Cardiac muscle cell (in vitro differentiated cells and primary cell): ENCODE measurements at regions not wholly inside any gene's neighbourhood (a gene's known extent, or its start where the extent isn't known, plus 50 kb on each side); places are given as distances from the start of the nearest gene placed in this dataset.
A peak's percentile ranks its signal among the peaks of the same experiment; 100 is the strongest.
"Not testable (repeated sequence)": the region's sequence is repeated elsewhere in the genome, so short reads cannot be mapped to it uniquely, and the experiment has no call there.

Source experiments
- DNase-seq, 2 donors: peaks; one replicate each; pipeline versions ENCODE4 v3.0.0 to v3.0.0-alpha.2; 2010 to 2017; ENCODE audit warnings: low read depth in 1 of 2, low spot score in 1 of 2
- H3K27ac ChIP-seq: fragments of 200-600 bp; sonication (generic); 2 replicates; pipeline ENCODE4 v1.5.1; 2016
- H3K27me3 ChIP-seq: fragments of 200-600 bp; sonication (generic); 2 replicates; pipeline ENCODE4 v1.6.0; 2016; ENCODE audit warnings: control low read depth
- H3K36me3 ChIP-seq: fragments of 200-600 bp; sonication (generic); 2 replicates; pipeline ENCODE4 v1.5.1; 2016; ENCODE audit warnings: control low read depth
- H3K4me1 ChIP-seq: fragments of 200-600 bp; sonication (generic); 2 replicates; pipeline ENCODE4 v1.8.1; 2017; ENCODE audit warnings: low read depth, mild to moderate bottlenecking, mixed run types
- H3K4me3 ChIP-seq: fragments of 200-600 bp; sonication (generic); 2 replicates; pipeline ENCODE4 v1.5.1; 2016; ENCODE audit warnings: mild to moderate bottlenecking
- H3K9me3 ChIP-seq: fragments of 200-600 bp; sonication (generic); 2 replicates; pipeline ENCODE4 v1.5.1; 2017; ENCODE audit warnings: low read depth, mild to moderate bottlenecking, control low read depth
- CTCF ChIP-seq: IDR thresholded peaks from 2 replicates; pipeline ENCODE4 v1.5.1; 2012; ENCODE audit warnings: low read depth, mild to moderate bottlenecking, low read length

GRCh38 chr2:210730672-210731071 is 174.3 kb downstream of the CPS1 start:
- H3K9me3 ChIP-seq: no peaks in the 10 kb centered on the region
- TF ChIP-seq CTCF: no peak
- H3K4me1 ChIP-seq: peaks cover 26% of the 10 kb centered on the region
- H3K36me3 ChIP-seq: no peaks in the 10 kb centered on the region
- H3K4me3 ChIP-seq: no peak overlapping the region
- no peaks in the 10 kb centered on the region for H3K27me3 ChIP-seq
- H3K27ac ChIP-seq: peak overlapping the region; percentile 84
- no peak for DNase-seq

- not testable (repeated sequence) for H3K4me3 ChIP-seq, H3K9me3 ChIP-seq, H3K36me3 ChIP-seq, H3K27me3 ChIP-seq
- DNase-seq: peak in 1 of 2 donors; percentile 58
- Histone ChIP-seq H3K4me1 (peaks cover 11% of the 10 kb centered on the region), H3K27ac (peak overlapping the region; percentile 84)
Measured at GRCh38 chr2:210746826-210747225, 190.4 kb downstream of the CPS1 start.

GRCh38 chr2:210752532-210752931 is 196.1 kb downstream of the CPS1 start:
- Histone ChIP-seq H3K27ac (peak overlapping the region; percentile 76), H3K9me3 (no peaks in the 10 kb centered on the region), H3K4me3 (no peak overlapping the region), H3K4me1 (peaks cover 20% of the 10 kb centered on the region), H3K27me3 (no peaks in the 10 kb centered on the region), H3K36me3 (no peaks in the 10 kb centered on the region)
- DNase-seq: peak in 1 of 2 donors; percentile 55
- no peak for TF ChIP-seq CTCF

- TF ChIP-seq CTCF: no peak
- DNase-seq: no peak
- no peaks in the 10 kb centered on the region for H3K9me3 ChIP-seq
- H3K4me1 ChIP-seq: peaks cover 20% of the 10 kb centered on the region
- H3K27ac ChIP-seq: peak overlapping the region; percentile 76
- H3K4me3 ChIP-seq: no peak overlapping the region
- H3K27me3 ChIP-seq: no peaks in the 10 kb centered on the region
- no peaks in the 10 kb centered on the region for H3K36me3 ChIP-seq
Measured at GRCh38 chr2:210753386-210753785, 197.0 kb downstream of the CPS1 start.

GRCh38 chr2:210756855-210757254 is 200.5 kb downstream of the CPS1 start:
- no peak overlapping the region for H3K4me3 ChIP-seq
- no peak for TF ChIP-seq CTCF
- peaks cover 16% of the 10 kb centered on the region for H3K4me1 ChIP-seq
- DNase-seq: no peak
- no peak overlapping the region for H3K27ac ChIP-seq
- no peaks in the 10 kb centered on the region for H3K9me3 ChIP-seq
- no peaks in the 10 kb centered on the region for H3K36me3 ChIP-seq
- H3K27me3 ChIP-seq: no peaks in the 10 kb centered on the region

- Histone ChIP-seq H3K4me3 (no peak overlapping the region), H3K4me1 (no peaks in the 10 kb centered on the region), H3K9me3 (no peaks in the 10 kb centered on the region), H3K36me3 (no peaks in the 10 kb centered on the region), H3K27me3 (no peaks in the 10 kb centered on the region), H3K27ac (no peak overlapping the region)
- no peak for TF ChIP-seq CTCF
- DNase-seq: no peak
Measured at GRCh38 chr2:210762604-210763588, 206.5 kb downstream of the CPS1 start.
